Ovary (tissue), 3 donors: ENCODE measurements at regions not wholly inside any gene's neighbourhood (a gene's known extent, or its start where the extent isn't known, plus 50 kb on each side); places are given as distances from the start of the nearest gene placed in this dataset.

Source experiments
- EP300 ChIP-seq: sonication (generic); formaldehyde crosslinking; IDR thresholded peaks from one replicate; pipeline ENCODE4 v1.6.1; 2017; ENCODE audit warnings: antibody characterized with exemption
- POLR2A ChIP-seq: fragments of 450-650 bp; IDR thresholded peaks from one replicate; pipeline ENCODE4 v1.6.1; 2017; ENCODE audit warnings: antibody characterized with exemption, mild to moderate bottlenecking, moderate library complexity
- TF ChIP-seq, protein P1 (sequence below), 3 donors: fragments of 450-650 bp in 2 of 3; fragments of 200-600 bp in 1 of 3; IDR thresholded peaks; one replicate each; pipeline versions ENCODE4 v1.5.1 to v1.8.0; 2016 to 2022; ENCODE audit warnings: antibody characterized with exemption in 3 of 3, mild to moderate bottlenecking in 1 of 3
- donor health status: DM: no; HTN: no; CAD: no.

DNA sequence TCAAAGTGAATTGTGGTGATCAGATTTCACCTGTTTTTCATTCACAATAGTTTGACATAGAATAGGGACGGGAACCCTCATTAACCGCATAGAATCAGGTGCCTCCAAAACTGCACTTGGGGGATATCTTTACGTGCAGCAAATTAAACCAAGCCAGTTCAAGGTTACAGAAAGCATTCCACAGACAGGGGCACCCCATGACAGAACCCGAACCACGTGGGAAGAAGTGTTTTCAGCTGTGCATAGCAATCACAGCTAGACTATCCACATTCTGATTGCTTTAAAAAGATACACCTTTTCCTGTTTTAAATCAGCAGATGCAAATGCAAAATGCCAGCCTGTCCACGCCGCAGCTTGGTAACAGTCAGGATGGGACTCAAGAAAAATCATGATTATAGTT is 205.8 kb downstream of the ANAPC1 start:
- TF ChIP-seq, protein P1, sequence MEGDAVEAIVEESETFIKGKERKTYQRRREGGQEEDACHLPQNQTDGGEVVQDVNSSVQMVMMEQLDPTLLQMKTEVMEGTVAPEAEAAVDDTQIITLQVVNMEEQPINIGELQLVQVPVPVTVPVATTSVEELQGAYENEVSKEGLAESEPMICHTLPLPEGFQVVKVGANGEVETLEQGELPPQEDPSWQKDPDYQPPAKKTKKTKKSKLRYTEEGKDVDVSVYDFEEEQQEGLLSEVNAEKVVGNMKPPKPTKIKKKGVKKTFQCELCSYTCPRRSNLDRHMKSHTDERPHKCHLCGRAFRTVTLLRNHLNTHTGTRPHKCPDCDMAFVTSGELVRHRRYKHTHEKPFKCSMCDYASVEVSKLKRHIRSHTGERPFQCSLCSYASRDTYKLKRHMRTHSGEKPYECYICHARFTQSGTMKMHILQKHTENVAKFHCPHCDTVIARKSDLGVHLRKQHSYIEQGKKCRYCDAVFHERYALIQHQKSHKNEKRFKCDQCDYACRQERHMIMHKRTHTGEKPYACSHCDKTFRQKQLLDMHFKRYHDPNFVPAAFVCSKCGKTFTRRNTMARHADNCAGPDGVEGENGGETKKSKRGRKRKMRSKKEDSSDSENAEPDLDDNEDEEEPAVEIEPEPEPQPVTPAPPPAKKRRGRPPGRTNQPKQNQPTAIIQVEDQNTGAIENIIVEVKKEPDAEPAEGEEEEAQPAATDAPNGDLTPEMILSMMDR (IDR thresholded peaks at IDR 0.05): no peak
- TF ChIP-seq EP300 (no peak), POLR2A (no peak)
